Stimulated activated CD8-positive, alpha-beta memory T cell treated with anti-CD3 and anti-CD28 coated beads, Interleukin-2, amount 100 ng/mL, for 48 hours (primary cell): ENCODE measurements at regions not wholly inside any gene's neighbourhood (a gene's known extent, or its start where the extent isn't known, plus 50 kb on each side); places are given as distances from the start of the nearest gene placed in this dataset.

Experiments used
- DNase-seq, 2 donors: peaks; one replicate each; pipeline ENCODE4 v3.0.0-alpha.2; 2020; ENCODE audit warnings: low read depth in 2 of 2

GRCh38 chr17:34874478-34874877 is 86.8 kb downstream of the CCT6B start:
- DNase-seq: no peak

DNA sequence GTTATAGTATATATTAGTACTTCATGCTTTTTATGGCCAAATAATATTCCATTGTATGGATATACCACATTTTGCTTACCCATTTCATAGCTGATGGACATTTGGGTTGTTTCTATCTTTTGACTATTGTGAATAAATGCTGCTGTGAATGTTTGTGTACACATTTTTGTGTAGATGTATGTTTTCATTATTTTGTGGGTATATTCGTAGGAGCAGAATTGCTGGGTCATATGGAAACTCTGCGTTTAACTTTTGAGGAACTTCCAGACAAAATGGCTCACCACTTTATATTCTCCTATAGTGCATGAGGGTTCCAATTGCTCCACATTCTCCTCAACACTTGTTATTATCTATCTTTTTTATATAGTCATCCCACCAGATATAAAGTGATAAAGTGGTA is 88.6 kb downstream of the CCT6B start:
- DNase-seq: no peak

DNA sequence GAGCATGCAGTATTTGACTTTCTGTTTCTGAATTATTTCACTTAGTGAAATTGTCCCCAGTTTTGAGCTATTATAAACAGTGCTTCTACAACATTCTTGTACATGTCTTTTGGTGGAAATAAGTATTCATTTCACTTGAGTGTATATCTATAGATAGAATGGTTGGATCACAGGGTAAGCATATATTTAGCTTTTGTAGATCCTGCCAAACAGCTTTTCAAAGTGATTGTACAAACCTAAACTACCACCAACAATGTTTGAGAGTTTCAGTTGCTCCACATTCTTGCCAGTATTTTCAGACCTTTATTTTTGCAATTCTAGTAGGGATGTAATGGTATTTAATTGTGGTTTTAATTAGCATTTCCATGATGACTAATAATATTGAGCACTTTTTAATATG is 91.6 kb downstream of the CCT6B start:
- no peak for DNase-seq

GRCh38 chr17:34865716-34866115 is 95.5 kb downstream of the CCT6B start:
- no peak for DNase-seq

DNA sequence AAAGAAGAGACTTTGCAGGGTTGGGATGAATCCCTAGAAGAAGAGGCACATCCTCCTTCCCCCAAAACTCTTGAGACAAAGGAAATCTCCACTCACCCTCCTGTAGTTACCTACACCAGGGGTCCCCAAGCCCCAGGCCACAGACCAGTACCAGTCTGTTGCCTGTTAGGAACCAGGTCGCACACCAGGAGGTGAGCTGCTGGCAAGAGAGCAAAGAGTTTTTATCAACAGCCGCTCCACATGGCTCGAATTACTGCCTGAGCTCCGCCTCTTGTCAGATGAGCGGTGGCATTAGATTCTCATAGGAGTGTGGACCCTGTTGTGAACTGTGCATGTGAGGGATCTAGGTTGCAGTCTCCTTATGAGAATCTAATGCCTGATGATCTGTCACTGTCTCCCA is 98.9 kb downstream of the CCT6B start:
- DNase-seq: no peak

DNA sequence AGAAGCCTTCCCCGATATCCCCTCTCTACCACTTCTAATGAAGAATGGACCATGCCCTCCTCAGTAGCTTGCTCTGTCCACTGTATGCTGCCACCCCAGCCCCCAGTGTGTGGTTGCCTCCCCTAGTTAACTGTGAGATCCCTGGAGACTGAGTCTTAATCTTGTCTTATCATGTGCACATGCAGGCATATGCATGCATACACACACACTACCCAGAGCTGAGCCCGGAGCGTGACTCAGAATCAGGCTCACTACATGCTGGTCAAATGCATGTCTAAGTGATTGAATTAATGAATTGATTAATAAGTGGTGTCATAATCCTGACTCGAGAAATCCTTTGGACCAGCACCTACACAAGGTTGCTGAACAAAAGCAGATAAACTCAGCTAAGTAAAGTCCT is 99.4 kb downstream of the CCT6B start:
- no peak for DNase-seq

DNA sequence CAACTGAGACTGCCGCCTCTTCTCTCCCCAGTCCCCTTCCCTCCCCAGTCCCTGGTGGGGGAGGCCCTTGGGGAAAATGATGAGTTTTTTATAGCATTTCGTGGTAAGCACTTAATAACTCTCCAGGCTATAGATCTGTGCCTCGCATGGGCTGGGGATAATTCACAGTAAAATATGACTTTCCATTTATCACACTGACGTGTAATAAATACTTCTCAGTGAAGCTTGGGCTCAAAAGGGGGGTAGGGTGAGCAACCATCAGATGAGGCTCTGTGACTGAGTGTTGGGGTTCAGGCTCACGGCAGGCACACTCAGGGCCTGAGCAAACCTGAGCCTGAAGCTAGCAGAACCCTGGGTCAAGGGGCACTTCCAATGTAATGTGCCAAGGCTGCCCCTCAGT is 101.6 kb downstream of the CCT6B start:
- peak in 1 of 2 donors; percentile 15 for DNase-seq

DNA sequence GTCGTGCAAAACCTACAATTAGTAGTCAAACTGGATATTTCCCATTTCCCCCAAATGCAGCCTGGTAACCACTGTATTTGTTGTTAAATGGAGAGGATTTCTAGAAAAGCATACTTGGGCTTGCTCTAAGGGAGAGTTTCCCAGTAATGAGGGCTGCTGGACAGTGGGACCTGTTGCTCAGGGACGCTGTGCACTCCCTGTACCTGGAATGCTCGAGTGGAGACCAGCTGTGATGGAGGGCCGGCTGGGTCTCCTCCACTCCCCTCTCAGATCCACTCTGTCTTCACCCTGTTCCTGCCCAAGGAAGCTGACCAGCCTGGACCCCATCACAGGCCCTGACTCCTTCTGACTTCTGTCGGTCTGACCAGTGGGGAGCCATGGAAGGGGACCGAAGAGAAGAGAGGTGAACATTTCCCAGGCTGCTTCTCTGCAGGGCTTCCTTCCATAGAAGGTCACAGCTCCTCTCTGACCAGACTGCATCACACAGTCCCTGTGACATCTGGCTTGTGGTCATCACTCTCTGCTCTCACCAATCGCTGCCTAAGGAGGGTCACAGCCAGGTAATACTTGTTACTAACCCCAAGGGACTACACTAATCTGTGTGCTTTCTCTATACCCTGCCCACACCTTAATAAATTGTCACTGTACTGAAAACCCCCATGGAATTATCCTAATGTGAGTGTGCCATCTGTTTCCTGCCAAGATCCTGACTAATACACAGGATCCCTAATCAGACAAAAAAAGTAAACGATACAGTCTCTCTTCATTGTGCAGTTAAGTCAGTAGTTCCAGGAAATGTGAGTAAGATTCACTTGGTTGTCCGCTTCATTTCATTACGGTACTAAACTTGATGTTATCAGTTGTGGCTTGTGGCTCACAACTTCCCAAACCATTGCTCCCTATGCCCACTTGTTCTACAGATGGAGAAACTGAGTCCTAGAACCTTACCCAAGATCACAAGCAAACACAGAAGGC is 102.4 kb downstream of the CCT6B start:
- DNase-seq: peak in 1 of 2 donors; percentile 1

GRCh38 chr17:34853924-34854323 is 107.3 kb downstream of the CCT6B start:
- no peak for DNase-seq

- DNase-seq: no peak
These were observed 108.6 kb downstream of the CCT6B start for GRCh38 chr17:34852614-34853013.

GRCh38 chr17:34851961-34852540 is 109.2 kb downstream of the CCT6B start:
- no peak for DNase-seq

DNA sequence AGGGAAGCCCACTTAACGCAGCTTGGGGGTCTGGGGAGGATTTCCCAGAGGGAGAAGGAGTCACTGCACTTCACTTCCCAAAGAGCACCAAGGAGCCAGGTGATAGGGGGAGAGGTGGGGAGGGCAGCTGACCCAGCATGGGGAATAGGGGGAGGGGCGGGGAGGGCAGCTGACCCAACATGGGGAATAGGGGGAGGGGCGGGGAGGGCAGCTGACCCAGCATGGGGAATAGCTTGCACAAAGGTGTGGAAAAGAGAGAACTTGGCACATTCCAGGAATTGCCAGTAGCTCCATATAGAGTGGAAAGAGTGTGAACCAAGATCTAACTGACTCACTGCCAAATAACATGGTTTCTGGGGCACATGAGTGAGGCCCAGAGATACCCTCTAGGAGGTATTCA is 110.3 kb downstream of the CCT6B start:
- no peak for DNase-seq

DNA sequence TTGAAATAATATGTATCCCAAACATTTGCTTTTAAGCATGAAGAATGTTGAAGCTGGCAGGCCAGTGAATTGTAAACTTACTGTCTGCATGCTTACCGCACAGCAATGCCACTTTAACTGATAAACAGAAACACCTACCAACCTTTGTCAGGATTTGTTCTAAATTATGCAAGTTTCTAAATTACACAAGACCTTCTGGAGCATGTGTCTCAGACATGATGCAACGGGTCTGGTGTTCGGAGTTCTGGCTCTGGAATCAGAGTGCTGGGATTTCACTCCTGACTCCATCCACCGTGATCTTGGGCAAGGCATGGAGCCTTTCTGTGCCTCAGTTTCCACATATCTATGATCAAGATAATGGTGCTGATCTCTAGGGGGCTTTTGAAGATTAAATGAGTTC is 111.2 kb downstream of the CCT6B start:
- no peak for DNase-seq

DNA sequence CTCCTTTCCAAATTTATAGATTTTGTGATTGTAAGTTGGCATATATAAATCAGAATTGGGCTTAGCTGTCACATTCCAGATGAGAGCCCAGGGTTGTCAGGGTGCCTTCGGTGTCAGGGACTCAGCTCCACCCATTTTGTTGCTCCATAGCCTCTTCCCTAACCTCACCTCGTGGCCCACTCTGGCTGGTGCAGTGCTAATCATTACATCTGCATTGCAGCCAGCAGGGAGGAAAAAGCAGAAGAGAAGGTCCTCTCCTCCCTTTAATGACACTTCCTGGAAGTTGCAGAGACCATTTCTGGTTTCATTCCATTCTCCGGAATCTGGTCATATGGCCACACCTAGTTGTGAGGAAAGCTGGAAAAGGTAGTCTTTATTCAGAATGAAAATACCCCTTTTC is 113.3 kb downstream of the CCT6B start:
- DNase-seq: no peak

- DNase-seq: no peak
These were observed 116.0 kb downstream of the CCT6B start for GRCh38 chr17:34845296-34845695.

DNA sequence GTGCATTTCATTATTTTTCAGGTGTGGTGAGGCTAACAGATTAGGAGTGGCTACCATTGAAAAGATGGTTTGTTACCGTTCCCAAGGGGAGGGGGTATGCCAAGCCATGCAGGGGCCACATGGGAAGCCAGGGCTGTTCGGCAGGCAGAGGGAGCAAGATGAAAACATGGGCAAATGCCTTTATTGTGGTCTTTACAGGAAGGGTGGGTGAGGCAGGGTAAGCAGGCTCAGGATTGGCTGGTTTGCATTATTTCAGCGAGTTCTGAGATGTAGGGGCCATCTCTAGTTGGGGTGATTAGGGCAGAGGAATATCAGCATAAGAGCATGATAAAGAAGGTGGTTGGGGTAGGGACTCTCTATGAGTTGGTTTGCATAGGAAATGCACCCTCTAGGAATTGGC is 117.6 kb downstream of the CCT6B start:
- no peak for DNase-seq

DNA sequence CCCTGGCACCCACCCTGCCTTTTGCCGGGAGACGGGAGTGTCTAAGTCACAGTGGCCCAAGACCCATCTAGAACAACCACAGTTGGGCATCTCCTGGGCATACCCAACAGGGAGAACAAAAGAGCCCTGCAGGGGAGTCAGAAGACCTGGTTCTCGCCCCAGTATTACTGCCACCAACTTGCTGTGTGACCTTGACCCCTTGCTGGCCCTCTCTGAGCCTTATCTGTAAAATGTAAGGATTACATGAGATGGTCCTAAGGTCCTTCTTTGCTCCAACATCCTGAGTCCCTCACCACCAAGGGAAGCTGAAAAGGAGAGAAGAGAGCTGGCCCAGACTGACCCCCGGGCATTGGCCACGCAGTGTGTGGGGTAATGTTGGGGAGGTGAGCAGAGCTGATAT is 119.0 kb downstream of the CCT6B start:
- DNase-seq: no peak

DNA sequence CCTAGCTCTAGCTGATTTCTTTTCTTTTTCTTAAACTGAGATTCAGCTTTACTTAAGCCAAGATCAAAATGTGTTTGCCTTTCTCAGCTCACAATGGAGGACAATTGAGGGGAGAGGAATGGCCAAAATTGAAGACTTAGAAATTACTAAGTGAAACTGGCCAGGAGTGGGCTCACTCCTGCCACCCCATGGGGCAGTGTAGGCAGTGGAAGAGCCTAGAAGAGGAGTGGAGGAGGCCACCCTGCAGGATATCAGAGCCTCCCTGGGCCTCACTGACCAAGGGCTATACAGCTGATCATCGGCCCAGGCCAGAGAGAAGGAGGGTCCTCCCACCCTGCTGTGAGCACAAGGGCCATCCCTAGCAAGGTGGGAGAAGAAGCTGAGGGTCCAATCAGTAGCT is 119.8 kb downstream of the CCT6B start:
- DNase-seq: no peak

DNA sequence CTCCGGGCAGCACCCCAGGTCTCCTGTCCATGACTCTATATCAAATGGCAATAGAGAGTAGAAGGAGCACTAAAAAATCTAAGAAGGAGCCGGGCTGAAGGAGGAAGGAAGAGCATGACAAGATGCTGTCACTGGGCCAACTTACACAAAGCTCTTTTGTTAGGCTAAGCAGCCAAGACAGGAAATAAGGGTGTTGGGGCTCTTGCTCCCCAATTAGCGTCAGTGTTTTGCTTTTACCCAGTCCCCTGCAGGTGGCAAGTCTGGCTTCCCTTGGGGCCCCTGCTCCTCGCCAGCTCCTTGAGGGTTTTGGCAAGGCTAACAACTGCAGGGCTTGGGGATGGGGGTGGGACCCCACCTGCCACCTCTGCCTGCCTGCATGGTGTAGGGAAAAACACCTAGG is 120.5 kb downstream of the CCT6B start:
- DNase-seq: no peak

- DNase-seq: no peak
These were observed 123.3 kb downstream of the CCT6B start for GRCh38 chr17:34837876-34838478.

- DNase-seq: no peak
These were observed 128.9 kb downstream of the CCT6B start for GRCh38 chr17:34832376-34832775.

GRCh38 chr17:34827008-34827407 is 134.3 kb downstream of the CCT6B start:
- DNase-seq: no peak

DNA sequence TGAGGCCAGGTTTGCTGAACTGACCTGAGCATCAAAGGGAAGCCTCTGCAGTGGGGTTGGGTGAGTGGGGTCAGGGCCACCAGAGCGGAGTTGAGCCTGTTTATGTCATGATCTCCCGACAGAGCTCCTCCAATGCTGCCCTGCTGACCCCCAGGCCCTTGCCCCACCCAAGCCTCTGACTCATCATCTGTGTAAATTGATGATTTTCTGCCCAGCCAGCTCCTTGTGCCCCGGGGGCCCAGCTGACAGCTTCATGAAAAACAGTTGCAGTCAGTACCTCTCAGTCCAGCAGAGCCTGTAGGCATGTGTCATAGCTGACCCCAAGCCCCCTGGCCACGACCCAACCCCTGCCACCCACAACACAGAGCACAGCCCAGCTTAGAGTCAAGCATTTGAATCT is 134.9 kb downstream of the CCT6B start:
- no peak for DNase-seq
